NCI-H345 (cell line): ENCODE measurements at regions not wholly inside any gene's neighbourhood (a gene's known extent, or its start where the extent isn't known, plus 50 kb on each side); places are given as distances from the start of the nearest gene placed in this dataset.
"Not testable (repeated sequence)": the region's sequence is repeated elsewhere in the genome, so short reads cannot be mapped to it uniquely, and the experiment has no call there.

Source experiments
- DNase-seq: peaks from one replicate; lab custom pipeline; 2025; lab: John Stamatoyannopoulos, UW

DNA sequence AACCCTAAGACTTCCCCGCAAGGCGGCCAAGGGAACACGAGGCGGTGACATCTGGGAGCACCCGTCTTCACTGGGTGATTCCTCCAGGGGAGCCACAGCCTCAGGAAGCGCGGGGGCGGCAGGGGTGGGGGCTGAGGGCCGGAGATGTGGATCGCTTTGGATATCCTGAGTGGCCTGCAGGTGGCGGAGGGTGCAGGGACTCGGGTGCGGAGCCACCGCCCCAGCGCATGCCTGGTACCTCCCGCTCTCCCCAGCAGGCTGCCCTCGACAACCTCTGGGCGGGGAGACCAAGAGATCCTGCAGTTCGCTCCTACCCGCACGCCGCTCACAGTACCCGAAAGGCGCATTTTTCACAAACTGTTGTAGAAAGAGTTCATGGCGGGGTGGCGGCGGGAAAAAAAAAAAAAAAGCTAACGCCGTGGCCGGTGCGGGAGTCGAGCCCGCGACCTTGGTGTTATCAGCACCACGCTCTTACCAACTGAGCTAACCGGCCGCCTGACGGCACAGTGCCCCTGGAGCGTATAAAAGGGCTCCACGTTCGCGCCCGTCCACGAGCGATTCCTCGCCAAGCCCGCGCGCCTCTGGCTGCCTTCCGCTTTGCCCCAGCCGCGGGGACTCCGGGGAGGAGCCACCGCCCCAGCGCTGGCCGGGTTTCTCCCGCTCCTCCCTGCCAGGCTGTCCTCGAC lies 124.7 kb upstream of the PRKX start:
- DNase-seq, result not testable (repeated sequence)

DNA sequence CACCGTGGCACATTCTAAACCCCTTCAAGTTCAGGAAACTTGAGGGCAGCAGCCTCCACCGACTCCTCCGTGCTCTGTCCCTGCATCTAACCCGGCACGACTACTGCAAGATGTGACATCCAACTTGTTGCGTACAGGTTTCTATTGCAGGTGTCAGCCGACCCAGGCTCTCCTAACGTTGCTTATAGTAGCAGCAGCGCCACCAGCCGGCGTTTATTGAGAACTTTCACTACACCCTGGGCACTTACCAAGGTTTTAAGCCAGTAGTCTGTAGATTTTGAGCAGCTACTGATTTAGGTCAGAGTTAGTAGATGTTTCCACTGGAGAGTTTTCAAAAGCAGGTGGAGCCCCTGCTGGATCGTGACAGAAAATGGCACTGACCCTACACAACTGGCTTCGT lies 123.8 kb upstream of the PRKX start:
- not testable (repeated sequence) for DNase-seq

DNA sequence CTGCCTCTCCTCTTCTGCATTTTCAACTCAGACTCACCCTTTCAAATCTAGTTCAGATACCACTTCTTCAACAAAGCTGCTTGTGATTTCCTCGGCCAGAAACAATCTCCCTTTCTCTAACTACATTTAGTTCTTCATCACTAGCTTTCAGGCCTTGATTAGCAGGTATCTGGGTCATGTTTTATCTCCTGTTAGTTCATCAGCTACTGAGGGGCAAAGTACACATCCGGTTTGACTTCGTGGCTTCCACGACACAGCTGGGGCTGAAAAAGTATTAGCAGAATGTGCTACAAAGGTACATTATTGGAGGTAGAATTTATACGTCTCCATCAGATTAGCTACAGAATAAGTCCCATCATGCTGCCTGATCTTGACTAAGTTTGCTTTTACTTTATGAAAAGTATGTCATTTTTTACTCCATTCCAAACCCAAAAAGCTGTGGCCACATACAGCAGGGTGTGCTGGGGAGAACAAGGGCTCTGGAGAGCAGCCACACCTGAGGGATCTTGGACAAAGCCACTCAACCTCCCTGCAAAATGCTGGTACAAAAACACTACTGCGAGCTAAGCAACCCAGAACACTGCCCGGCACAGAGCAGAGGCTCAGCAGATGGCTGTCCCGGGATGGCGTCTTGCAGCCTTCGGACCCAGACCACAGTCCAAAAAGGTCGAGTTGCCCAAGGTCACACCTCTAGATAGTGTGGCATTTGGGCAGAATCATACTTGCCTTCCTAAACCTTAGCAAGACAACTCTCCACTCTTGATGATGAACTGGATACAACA lies 120.5 kb upstream of the PRKX start:
- not testable (repeated sequence) for DNase-seq

DNA sequence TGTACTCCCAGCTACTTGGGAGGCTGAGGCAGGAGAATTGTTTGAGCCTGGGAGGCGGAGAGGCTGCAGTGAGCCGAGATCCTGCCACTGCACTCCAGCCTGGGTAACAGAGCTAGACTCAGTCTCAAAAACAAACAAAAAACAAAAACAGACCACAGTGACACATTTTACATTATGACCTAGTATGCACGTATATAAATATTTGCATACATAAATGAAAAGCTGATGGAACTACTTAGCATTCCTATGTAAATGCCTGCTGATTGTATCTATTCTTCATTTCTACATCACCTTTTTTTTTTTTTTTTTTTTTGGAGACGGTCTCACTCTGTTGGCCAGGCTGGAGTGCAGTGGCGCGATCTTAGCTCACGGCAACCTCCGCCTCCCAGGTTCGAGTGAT lies 116.6 kb upstream of the PRKX start:
- DNase-seq, result not testable (repeated sequence)

DNA sequence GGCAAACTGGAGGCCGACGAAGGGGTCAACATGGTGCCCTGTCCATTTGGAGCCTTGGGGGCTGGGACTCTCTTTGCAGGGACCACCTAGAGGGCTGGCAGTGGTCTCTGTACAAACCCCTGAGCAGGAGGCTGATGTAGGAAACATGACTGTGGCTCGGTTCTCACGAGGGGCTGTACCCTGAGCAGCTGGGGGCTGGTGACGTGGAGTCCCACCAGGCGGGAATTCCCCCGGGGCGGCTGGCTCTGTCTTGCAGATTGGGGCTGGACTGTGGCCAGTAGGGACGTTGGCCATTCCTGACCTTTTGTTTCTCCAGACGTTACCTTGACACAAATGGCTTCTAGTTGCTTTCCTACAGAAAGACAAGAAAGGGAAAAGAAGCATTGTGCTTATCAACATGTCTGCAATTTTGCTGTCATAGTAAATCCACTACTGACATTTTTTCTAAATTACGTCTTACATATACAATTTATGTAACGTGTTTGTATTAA lies 115.6 kb upstream of the PRKX start:
- DNase-seq, result not testable (repeated sequence)

DNA sequence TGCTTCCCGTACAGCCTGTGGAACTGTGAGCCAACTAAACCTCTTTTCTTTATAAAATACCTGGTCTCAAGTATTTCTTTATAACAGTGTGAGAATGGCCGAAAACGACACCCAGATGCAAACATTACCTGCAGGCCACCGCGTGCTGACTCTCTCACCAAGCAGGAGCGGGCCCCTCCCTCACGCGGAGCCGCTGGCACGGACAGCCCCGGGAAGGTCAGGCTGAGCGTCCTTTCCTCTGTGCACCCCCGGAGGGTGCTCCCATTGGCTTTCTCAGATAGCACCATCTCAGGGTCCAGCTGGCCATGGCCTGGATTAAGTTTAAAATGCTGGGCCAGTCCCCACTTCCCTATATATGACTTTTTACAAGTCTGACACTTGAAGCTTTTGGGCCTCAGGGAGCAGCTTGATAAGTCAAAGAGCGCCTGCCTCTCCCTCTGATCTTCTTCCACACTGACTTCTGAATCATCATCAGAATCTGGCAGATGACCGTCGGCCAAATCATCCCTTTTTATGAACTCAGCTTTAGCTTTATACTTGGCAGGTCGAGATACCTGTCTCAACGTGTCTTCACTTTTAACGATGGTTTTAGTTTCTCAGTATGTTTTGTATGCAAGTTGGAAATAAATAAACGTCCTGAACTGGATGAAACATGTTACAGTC lies 115.1 kb upstream of the PRKX start:
- DNase-seq, result not testable (repeated sequence)

DNA sequence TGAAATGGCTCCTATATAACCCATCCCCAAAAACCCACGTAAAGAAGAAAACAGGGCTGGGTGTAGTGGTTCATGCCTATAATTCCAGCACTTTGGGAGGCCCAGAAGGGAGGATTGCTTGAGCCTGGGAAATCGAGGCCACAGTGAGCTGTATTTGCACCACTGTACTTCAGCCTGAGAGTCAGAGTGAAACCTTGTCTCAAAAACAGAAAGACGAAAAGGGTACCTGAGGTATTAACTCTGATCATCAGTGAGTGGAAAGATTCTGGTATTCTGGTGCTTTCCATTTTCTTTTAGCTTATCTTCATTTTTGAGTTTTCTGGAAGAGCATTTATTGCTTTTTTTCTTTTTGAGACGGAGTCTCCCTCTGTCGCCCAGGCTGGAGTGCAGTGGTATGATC lies 110.6 kb upstream of the PRKX start:
- DNase-seq, result not testable (repeated sequence)

DNA sequence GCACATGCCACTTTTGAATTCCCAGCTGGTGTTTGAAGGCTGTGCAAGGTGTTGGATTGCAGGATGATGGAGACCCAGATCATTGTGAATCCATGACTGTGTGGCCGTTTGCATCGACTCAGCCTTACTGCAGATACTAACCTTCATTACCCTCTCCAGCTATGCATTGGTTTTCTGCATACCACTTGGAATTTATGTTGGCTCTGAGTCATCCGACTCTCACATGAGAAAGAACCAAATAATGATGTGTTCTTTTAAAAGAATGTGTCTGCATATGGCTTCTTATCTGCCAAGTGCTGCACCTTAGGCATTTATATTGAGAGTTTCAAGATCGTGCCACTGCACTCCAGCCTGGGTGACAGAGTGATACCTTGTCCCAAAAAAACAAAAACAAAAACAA lies 106.7 kb upstream of the PRKX start:
- no peak for DNase-seq

DNA sequence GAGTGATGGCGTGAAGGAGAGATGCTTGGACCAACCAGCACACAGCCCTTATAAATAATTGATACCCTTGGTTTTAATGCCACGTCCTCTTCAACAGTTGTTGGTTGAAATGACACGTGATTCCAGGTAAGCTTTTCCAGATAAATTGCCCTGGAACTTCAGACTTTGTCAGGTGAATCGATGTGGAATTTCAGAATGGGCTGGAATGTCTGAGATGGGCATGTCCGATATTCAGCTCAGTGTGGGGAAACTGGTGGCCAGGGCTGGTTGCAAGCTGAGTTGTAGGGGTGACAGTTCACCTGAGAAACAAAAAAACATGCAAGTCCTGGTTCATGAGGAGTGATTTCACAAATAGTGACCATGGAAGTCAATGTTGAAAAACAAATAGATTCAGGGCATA lies 104.0 kb upstream of the PRKX start:
- DNase-seq, result not testable (repeated sequence)

DNA sequence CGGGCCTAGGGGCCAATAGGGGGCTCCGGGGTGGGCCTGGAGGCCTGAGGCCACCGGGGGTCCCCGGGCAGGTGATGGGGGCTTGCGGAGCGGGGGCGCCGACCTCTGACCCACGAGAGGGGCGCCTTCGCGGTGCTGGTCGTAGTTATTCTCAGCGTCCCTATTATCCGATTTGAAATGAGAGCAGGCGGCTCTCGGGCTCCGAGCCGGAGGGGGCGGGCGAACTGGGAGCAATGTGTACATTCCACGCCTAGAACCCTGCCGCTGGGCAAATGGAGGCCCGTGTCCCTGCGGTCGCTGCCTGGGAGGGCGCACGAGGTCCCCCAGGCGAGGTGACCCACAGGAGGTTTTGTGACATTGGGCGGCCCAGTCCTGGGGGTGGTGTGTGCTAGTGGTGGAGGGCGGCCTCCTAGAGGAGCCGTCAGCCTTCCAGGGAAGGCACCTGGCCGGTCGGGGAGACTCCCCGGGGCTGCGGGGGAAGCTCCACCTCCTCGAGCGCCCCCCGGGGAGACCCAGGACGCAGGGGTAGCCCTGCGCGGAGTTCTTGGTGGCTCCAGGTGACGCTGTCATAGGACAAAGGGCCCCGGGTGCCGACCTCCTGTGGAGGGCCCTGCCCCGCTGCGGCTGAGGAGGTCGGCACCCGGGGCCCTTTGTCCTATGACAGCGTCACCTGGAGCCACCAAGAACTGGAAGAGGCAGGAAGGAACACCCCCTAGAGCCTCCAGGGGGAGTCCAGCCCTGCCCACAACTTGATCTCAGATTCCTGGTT lies 102.6 kb upstream of the PRKX start:
- DNase-seq, result peak; percentile 69

DNA sequence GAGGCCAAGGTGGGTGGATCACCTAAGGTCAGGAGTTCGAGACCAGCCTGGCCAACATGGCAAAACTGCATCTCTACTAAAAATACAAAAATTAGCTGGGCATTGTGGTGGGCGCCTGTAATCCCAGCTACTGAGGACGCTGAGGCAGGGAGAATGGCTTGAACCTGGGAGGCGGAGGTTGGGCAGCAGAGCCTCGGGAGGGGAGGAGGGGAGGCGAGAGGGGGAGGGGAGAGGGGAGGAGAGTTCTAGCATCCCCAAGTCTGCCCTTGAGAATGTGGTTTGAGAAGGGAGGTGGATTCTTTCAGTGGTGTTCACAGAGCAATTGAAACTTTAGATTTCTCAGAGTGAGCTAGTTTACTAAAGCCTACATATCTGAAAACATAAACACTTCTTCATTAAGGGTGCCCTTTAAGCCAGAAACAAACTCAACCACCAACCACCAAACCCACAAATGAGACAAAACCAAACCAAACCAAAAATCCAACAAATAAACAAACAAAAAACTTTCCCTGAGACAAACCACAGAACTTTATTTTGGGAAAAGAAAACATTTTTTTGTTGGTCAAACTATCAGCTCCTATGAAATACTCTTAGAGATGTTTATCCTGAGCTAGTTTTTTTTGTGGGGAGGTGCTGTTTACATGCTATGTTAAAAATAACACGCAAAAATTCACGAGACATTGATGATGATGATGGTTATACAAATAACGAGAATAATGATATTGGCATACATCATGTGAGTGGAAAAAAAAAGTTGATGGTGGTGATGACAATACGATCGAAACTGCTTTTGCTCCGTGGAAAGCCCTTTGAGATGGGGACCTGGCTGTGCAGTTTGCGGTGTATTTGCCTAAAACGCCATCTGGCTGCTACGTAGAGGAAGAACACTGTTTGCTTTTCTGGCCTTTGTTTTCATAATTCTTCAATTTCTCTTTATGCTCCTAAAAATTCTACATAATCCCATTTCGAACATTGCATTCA lies 98.2 kb upstream of the PRKX start:
- peak; percentile 58 for DNase-seq

DNA sequence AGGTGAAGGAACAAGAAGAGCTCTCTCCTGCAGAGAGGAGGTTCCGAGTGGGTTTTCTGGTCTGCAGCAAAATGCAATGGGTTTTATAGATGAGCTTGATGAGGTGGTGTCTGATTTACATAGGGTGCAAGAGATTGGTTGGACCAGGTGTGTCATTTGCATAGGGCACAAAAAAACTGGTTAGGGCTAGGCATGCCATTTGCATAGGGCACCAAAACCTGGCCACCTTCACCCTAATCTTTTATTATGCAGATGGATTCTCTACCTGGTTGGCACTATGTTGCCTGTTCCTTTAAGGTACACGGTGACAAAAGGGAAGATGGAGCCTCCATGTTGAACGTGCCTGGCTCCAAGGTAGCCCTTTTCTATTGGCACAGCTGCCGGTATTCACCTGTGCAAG lies 94.5 kb upstream of the PRKX start:
- no peak for DNase-seq

DNA sequence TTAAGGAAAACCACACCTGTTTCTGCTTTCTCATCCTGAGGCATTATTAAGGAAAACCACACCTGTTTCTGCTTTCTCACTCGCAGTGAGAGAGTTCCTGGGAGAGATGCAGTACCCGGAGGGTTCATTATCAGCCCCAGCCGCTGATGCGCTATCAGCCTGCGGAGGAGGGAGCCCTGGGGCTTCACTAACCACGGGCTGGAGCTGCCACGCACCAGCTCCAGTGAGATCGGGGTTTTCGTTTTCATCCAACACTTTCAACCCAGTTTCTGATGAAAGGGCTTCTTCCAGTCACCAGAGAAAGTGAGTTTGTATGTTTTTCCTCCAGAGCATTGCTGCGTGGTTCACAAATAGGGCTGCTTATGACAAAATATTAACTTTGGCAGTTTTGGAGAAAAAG lies 93.2 kb upstream of the PRKX start:
- DNase-seq, result no peak

DNA sequence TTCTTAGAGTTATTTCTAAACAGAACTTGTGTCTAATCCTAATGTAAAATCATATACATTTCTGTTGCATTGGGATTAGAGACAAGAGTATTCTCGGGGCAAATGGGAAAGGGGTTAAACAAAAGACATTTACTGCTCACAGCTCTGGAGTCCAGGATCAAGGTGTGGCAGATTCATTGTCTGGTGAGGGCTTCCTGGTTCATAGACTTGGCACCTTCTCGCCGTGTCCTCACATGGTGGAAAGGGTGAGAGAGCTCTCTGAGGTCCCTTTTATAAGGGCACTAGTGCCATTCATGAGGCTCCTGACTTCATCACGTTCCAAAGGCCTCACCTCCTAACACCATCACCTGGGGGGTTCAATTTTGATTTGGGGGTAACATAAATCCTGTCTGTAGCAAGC lies 90.3 kb upstream of the PRKX start:
- no peak for DNase-seq

DNA sequence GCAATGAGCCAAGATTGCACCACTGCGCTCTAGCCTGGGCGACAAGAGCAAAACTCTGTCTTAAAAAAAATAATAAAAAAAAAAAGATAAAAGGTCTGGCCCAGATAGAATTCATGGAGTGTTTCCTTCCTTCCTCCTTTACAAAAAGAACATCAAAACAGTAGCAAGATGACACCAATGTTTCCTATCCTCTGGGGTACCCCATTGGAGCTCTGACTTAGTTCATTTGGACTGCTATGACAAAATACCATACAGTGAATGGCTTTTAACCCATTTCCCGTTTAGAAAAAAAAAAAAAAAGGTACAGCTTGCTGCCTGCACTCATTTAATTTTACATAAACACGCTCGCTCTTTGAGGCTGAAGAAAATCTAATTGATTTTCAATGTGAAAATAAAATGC lies 89.9 kb upstream of the PRKX start:
- no peak for DNase-seq

DNA sequence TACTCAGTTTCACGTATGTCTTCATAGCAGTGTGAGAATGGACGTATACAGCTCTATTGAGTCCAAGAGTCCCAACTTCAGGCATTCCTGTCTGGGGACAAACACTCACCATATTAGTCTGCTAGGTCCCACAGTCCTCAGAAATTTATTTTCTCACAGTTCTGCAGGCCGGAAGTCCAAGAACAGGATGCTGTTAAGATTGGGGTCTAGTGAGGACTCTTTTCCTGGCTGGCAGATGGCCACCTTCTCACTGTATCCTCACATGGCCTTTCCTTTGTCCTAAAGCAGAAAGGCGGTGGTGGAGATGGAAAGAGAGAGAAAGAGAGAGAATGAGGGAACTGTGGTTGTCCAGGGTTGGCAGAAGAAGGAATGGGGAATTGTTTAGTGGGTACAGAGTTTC lies 82.0 kb upstream of the PRKX start:
- DNase-seq, result not testable (repeated sequence)

DNA sequence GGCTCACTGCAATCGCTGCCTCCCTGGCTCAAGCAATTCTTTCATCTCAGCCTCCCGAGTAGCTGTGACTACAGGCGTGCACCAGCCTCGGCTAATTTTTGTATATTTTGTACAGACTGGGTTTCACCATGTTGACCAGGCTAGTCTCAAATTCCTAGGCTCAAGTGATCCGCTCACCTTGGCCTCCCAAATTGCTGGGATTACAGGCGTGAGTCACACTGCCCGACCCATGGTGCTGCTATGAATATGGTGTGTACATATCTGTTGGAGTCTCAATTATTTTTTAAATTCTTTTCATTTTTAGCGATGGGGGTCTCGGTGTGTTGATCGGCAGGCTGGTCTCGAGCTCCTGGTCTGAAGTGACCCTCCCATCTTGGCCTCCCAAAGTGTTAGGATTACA lies 78.0 kb upstream of the PRKX start:
- DNase-seq, result no peak

DNA sequence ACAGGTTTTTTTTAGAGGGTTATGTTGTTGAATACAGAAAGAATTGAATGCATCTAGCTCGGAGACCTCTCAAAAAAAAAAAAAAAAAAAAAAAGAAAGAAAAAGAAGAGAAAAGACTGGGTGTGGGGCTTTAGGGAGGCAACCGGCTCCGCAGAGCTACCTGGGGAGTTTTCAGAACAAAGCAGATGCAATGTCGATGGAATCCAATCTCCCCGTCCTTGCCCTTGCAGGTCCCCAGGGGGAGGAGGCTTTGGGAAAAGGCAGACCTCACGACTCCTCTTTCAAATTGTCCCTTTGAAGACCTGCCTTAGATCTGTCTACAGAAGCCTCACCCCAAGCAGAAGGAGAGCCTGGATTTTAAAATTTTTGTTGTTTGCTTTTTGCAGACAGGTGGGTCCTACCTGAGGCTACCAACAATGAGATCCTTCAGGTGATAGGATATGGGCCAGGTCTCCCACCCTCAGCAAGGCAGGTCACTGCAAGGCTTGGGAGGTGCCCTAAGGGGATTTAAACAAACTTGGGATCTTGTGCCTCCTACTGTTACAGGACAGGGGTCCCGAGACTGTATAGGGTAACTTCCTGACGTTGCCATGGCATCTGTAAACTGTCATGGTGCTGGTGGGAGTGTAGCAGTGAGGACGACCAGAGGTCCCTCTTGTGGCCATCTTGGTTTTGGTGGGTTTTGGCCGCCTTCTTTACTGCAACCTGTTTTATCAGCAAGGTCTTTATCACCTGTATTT lies 75.2 kb upstream of the PRKX start:
- peak; percentile 18 for DNase-seq

DNA sequence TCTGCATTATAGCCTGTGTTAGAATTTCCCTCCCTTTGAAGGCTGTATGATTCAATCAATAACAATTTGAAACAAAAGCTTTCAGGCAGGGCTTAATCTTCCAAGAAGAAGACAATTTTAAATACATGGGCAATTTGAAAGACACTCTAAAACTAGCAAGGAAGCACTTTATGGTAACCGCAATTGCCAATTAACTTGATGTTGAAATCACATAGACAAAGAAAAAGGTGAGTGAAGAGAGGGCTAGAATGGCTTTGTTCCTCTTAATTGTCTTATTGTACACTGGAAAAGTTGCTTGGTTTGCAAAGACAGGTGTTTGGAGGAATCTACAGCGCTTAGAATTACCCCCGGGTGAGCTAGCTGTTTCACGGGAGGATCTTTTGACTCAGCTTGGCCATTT lies 74.4 kb upstream of the PRKX start:
- DNase-seq, result no peak

DNA sequence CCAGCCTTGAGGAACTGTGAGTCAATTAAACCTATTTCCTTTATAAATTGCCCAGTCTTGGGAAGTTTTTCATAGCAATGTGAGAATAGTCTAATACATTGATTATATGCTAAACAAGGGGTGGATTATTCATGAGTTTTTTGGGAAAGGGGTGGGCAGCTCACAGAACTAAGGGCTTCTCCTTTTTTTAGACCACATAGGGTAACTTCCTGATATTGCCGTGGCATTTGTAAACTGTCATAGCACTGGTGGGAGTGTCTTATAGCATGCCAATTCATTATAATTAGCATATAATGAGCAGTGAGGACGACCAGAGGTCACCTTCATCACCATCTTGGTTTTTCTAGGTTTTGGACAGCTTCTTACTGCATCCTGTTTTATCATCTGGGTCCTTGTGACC lies 72.4 kb upstream of the PRKX start:
- DNase-seq, result not testable (repeated sequence)
